Right lobe of liver (tissue), 4 donors: ENCODE measurements at regions not wholly inside any gene's neighbourhood (a gene's known extent, or its start where the extent isn't known, plus 50 kb on each side); places are given as distances from the start of the nearest gene placed in this dataset.

Source experiments
- CTCF ChIP-seq, 4 donors: fragments of 200-600 bp in 3 of 4; fragments of 450-650 bp in 1 of 4; IDR thresholded peaks; one replicate each; pipeline versions ENCODE4 v1.5.1 to v1.8.0; 2016 to 2022; ENCODE audit warnings: antibody characterized with exemption in 4 of 4, mild to moderate bottlenecking in 2 of 4
- POLR2A ChIP-seq: fragments of 450-650 bp; IDR thresholded peaks from one replicate; pipeline ENCODE4 v1.6.1; 2017; ENCODE audit warnings: antibody characterized with exemption, mild to moderate bottlenecking
- donor health status: DM: no; HTN: no; CAD: no.
- donor health status: DM: no; HTN: no; CAD: no.
- donor health status: DM: no; HTN: yes; CAD: no.

GRCh38 chr21:20856926-20857325 lies 141.3 kb upstream of the NCAM2 start:
- TF ChIP-seq CTCF (IDR thresholded peaks at IDR 0.05) (no peak), POLR2A (no peak)
